HCT116 (cell line): ENCODE measurements at regions not wholly inside any gene's neighbourhood (a gene's known extent, or its start where the extent isn't known, plus 50 kb on each side); places are given as distances from the start of the nearest gene placed in this dataset.

Source experiments
- ATAC-seq: fragments of 200-7000 bp; cut with Tn5 transposase; 2 replicates; pipeline ENCODE4 v1.9.1; 2020; ENCODE audit warnings: mild to moderate bottlenecking, moderate library complexity
- BruUV-seq: library from RNA; stranded (reverse); fragments of 400-500 nt; replicated peaks from 2 replicates; lab custom pipeline; 2021; lab: Mats Ljungman, UMichigan
- CTCF ChIA-PET: fragments of 300-600 bp; sonication (Branson Sonifier 250); formaldehyde crosslinking; loops from one replicate; lab custom pipeline; 2021; ENCODE audit warnings: antibody characterized with exemption; lab: Charles Lee
- POLR2A ChIA-PET: fragments of 300-600, 350-600 bp; sonication (Branson Sonifier 250); formaldehyde crosslinking; loops from one replicate; lab custom pipeline; 2021; ENCODE audit warnings: antibody characterized with exemption; lab: Charles Lee
- RAD21 ChIA-PET, 2 experiments: fragments of 300-600 bp; sonication (Branson Sonifier 250); formaldehyde crosslinking; loops; one replicate each; lab custom pipeline; 2023; ENCODE audit warnings: low total read pairs in 2 of 2; ENCODE audit not compliant: uncharacterized antibody in 2 of 2, unreplicated experiment in 2 of 2, low non-redundant PET in 1 of 2; lab: Charles Lee
- DNase-seq: peaks from one replicate; pipeline ENCODE4 v3.0.0-alpha.2; 2010; ENCODE audit warnings: low read depth, low spot score
- H2AFZ ChIP-seq: fragments of 200-600 bp; shearing (Covaris generic), sonication (generic); 2 replicates; pipeline ENCODE4 v1.6.1; 2017; ENCODE audit warnings: low read depth, mixed run types, mixed read lengths, antibody characterized with exemption, low read length; ENCODE audit not compliant: poor library complexity, severe bottlenecking
- H3K27ac ChIP-seq: 2 replicates; pipeline ENCODE4 v1.5.1; 2012; ENCODE audit warnings: low read depth, low read length
- H3K27me3 ChIP-seq: fragments of 200-600 bp; sonication (generic); 2 replicates; pipeline ENCODE4 v1.6.1; 2016; ENCODE audit warnings: mixed run types, low read length, mixed read lengths; ENCODE audit not compliant: insufficient read depth
- H3K36me3 ChIP-seq, 2 experiments: fragments of 200-500 bp in 1 of 2; fragments of 200-600 bp in 1 of 2; sonication (Bioruptor generic) in 1 of 2; sonication (generic) in 1 of 2; 2 replicates each; pipeline versions ENCODE4 v1.5.1 to v1.6.1; 2014 to 2016; ENCODE audit warnings: low read length in 2 of 2, inconsistent platforms in 1 of 2, mixed read lengths in 1 of 2, mixed run types in 1 of 2; ENCODE audit not compliant: insufficient read depth in 2 of 2, control insufficient read depth in 1 of 2
- H3K4me1 ChIP-seq, 2 experiments: fragments of 200-600 bp in 1 of 2; sonication (generic) in 1 of 2; 2 replicates each; pipeline versions ENCODE4 v1.5.1 to v1.6.1; 2012 to 2017; ENCODE audit warnings: low read length in 2 of 2, inconsistent platforms in 1 of 2, mild to moderate bottlenecking in 1 of 2, mixed read lengths in 1 of 2, mixed run types in 1 of 2, moderate library complexity in 1 of 2; ENCODE audit not compliant: insufficient read depth in 2 of 2, control insufficient read depth in 1 of 2
- H3K4me2 ChIP-seq: fragments of 200-600 bp; sonication (generic); 2 replicates; pipeline ENCODE4 v1.6.1; 2017; ENCODE audit warnings: mixed run types, low read length, mixed read lengths
- H3K4me3 ChIP-seq, 2 experiments: fragments of 200-600 bp in 1 of 2; sonication (generic) in 1 of 2; replicated peaks in 1 of 2; 2 replicates each; pipeline ENCODE4 v1.5.1; 2011 to 2016; ENCODE audit warnings: low read length in 2 of 2, control low read depth in 1 of 2, low read depth in 1 of 2, mild to moderate bottlenecking in 1 of 2, mixed read lengths in 1 of 2, mixed run types in 1 of 2
- H3K79me2 ChIP-seq: fragments of 200-600 bp; sonication (generic); 2 replicates; pipeline ENCODE4 v1.6.1; 2017; ENCODE audit warnings: mild to moderate bottlenecking, mixed run types, low read length, moderate library complexity, mixed read lengths; ENCODE audit not compliant: insufficient read depth
- H3K9ac ChIP-seq: fragments of 200-600 bp; sonication (generic); 2 replicates; pipeline ENCODE4 v1.6.1; 2016; ENCODE audit warnings: low read length, mixed read lengths
- H3K9me2 ChIP-seq: fragments of 200-600 bp; sonication (generic), shearing (Covaris generic); 2 replicates; pipeline ENCODE4 v1.6.1; 2017; ENCODE audit warnings: mixed run types, mild to moderate bottlenecking, moderate library complexity; ENCODE audit not compliant: insufficient read depth
- H3K9me3 ChIP-seq, 2 experiments: fragments of 200-500 bp in 1 of 2; fragments of 200-600 bp in 1 of 2; sonication (Bioruptor generic) in 1 of 2; sonication (generic) in 1 of 2; 2 replicates each; pipeline ENCODE4 v1.6.1; 2014 to 2017; ENCODE audit warnings: low read length in 2 of 2, mixed read lengths in 2 of 2, inconsistent platforms in 1 of 2, low read depth in 1 of 2, mild to moderate bottlenecking in 1 of 2, mixed run types in 1 of 2, moderate library complexity in 1 of 2; ENCODE audit not compliant: control insufficient read depth in 1 of 2, insufficient read depth in 1 of 2
- H4K20me1 ChIP-seq: fragments of 200-600 bp; sonication (generic), shearing (Covaris generic); 2 replicates; pipeline ENCODE4 v1.6.1; 2017; ENCODE audit warnings: mixed run types, mild to moderate bottlenecking, moderate library complexity; ENCODE audit not compliant: insufficient read depth
- ATF3 ChIP-seq: IDR thresholded peaks from 2 replicates; pipeline ENCODE4 v1.6.1; 2012
- CBX3 ChIP-seq: IDR thresholded peaks from 2 replicates; pipeline ENCODE4 v1.6.1; 2012; ENCODE audit warnings: low read depth
- CEBPB ChIP-seq: IDR thresholded peaks from 2 replicates; pipeline ENCODE4 v1.6.1; 2012; ENCODE audit warnings: low read depth
- EGR1 ChIP-seq: IDR thresholded peaks from 2 replicates; pipeline ENCODE4 v1.6.1; 2012; ENCODE audit warnings: low read depth
- EZH2 ChIP-seq: fragments of 200-600 bp; sonication (generic); IDR thresholded peaks from 2 replicates; pipeline ENCODE4 v1.6.1; 2017; ENCODE audit warnings: antibody characterized with exemption, mixed run types
- EZH2phosphoT487 ChIP-seq: fragments of 200-600 bp; IDR thresholded peaks from 2 replicates; pipeline ENCODE4 v1.6.1; 2018; ENCODE audit warnings: antibody characterized with exemption, borderline replicate concordance
- FOSL1 ChIP-seq: IDR thresholded peaks from 2 replicates; pipeline ENCODE4 v1.6.1; 2012; ENCODE audit warnings: low read depth
- JUND ChIP-seq: IDR thresholded peaks from 2 replicates; pipeline ENCODE4 v1.6.1; 2012
- MAX ChIP-seq: IDR thresholded peaks from 2 replicates; pipeline ENCODE4 v1.6.1; 2012
- POLR2A ChIP-seq: IDR thresholded peaks from 2 replicates; pipeline ENCODE4 v1.7.0; 2011; ENCODE audit warnings: borderline replicate concordance; ENCODE audit not compliant: insufficient read depth, insufficient read length; ENCODE audit errors: extremely low read depth
- POLR2AphosphoS5 ChIP-seq: IDR thresholded peaks from 2 replicates; pipeline ENCODE4 v1.6.1; 2011; ENCODE audit warnings: mild to moderate bottlenecking, low read depth, low read length, moderate library complexity
- RAD21 ChIP-seq: IDR thresholded peaks from 2 replicates; pipeline ENCODE4 v1.6.1; 2012; ENCODE audit warnings: low read depth, mild to moderate bottlenecking
- REST ChIP-seq: IDR thresholded peaks from 2 replicates; pipeline ENCODE4 v1.6.1; 2012; ENCODE audit warnings: low read depth
- SIN3A ChIP-seq: IDR thresholded peaks from 2 replicates; pipeline ENCODE4 v1.6.1; 2012; ENCODE audit warnings: low read depth
- SP1 ChIP-seq: IDR thresholded peaks from 2 replicates; pipeline ENCODE4 v1.6.1; 2012; ENCODE audit warnings: low read depth
- TCF7L2 ChIP-seq: IDR thresholded peaks from 2 replicates; pipeline ENCODE4 v1.7.0; 2011; ENCODE audit warnings: borderline replicate concordance, inconsistent platforms; ENCODE audit not compliant: insufficient read depth, insufficient read length; ENCODE audit errors: extremely low read depth
- YY1 ChIP-seq: IDR thresholded peaks from 2 replicates; pipeline ENCODE4 v1.6.1; 2011; ENCODE audit warnings: low read length, low read depth, moderate library complexity, mild to moderate bottlenecking; ENCODE audit not compliant: insufficient replicate concordance; ENCODE audit errors: extremely low read depth
- ZNF274 ChIP-seq: fragments of 200-500 bp; sonication (Bioruptor generic); IDR thresholded peaks from 2 replicates; pipeline ENCODE4 v1.6.1; 2014; ENCODE audit warnings: mild to moderate bottlenecking, low read depth, low read length, inconsistent platforms
- intact Hi-C: fragments of 100-400 bp; cut with micrococcal nuclease; formaldehyde crosslinking; loops from 2 replicates; pipeline ENCODE4 v1.10.0; 2022

GRCh38 chr2:19036091-19036490 is 322.3 kb downstream of the OSR1 start:
- ChIA-PET CTCF (no interaction called here), POLR2A (no interaction called here), RAD21 (no interaction called here)
- Histone ChIP-seq H3K9me3 (no peaks in the 10 kb centered on the region), H3K4me1 (no peaks in the 10 kb centered on the region), H3K4me3 (no peak overlapping the region), H3K36me3 (no peaks in the 10 kb centered on the region), H3K79me2 (no peaks in the 10 kb centered on the region), H3K9me2 (no peaks in the 10 kb centered on the region), H3K9ac (no peak overlapping the region), H3K27me3 (peaks cover 21% of the 10 kb centered on the region), H4K20me1 (no peaks in the 10 kb centered on the region), H3K27ac (no peak overlapping the region), H2AFZ (no peak overlapping the region), H3K4me2 (no peak overlapping the region)
- no peak for DNase-seq
- BruUV-seq, result no TSS peak
- TF ChIP-seq JUND, result no peak
- TF ChIP-seq CEBPB, result no peak
- no peak for TF ChIP-seq SIN3A
- TF ChIP-seq MAX, result no peak
- no peak for TF ChIP-seq YY1
- no peak for TF ChIP-seq RAD21
- no peak for TF ChIP-seq POLR2AphosphoS5
- TF ChIP-seq EZH2phosphoT487, result no peak
- TF ChIP-seq TCF7L2, result no peak
- no peak for TF ChIP-seq REST
- TF ChIP-seq EGR1, result no peak
- no peak for TF ChIP-seq POLR2A
- no peak for TF ChIP-seq EZH2
- TF ChIP-seq ZNF274, result no peak
- no peak for TF ChIP-seq FOSL1
- TF ChIP-seq ATF3, result no peak
- TF ChIP-seq CBX3, result no peak
- no peak for TF ChIP-seq SP1
- no peak for ATAC-seq
- intact Hi-C loops, result no loop called here
